ENCODE measurements at regions not wholly inside any gene's neighbourhood (a gene's known extent, or its start where the extent isn't known, plus 50 kb on each side); places are given as distances from the start of the nearest gene placed in this dataset.

DNA sequence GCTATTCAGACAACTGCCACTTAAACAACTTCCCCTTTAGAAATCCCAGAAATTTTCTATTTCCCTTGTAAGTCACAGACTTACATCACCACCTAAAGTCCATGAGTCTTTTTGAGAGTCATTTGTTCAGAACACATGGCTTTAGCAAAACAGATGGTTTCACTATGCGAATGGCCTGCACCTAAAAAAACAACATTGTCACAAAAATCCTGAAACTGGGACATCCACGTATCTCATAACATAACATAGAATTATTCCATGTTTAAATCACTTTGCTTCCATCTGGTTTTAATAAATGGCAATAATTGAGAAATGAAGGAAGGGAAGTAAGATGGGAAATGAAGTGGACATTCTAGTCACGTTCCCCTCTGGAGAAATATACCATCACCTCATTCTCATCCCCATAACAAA lies 155.3 kb upstream of the EDNRA start:
- TF ChIP-seq CTCF (IDR thresholded peaks at IDR 0.05) (no peak), POLR2AphosphoS5 (IDR thresholded peaks at IDR 0.05) (no peak), POLR2A (IDR thresholded peaks at IDR 0.05) (no peak)

Data from prostate gland (tissue), 2 donors.